Body of pancreas (tissue), 4 donors: ENCODE measurements at regions not wholly inside any gene's neighbourhood (a gene's known extent, or its start where the extent isn't known, plus 50 kb on each side); places are given as distances from the start of the nearest gene placed in this dataset.

Experiments used
- ATAC-seq: fragments of 150-250 bp; one replicate; pipeline ENCODE4 v1.9.1; 2016
- DNase-seq, 4 donors: peaks; one replicate each; pipeline ENCODE4 v3.0.0-alpha.2; 2019
- H3K27ac ChIP-seq, 4 donors: fragments of 200-600 bp; sonication (generic); 1 replicate in 3 of 4; 2 replicates in 1 of 4; pipeline versions ENCODE4 v1.5.1 to v1.6.1; 2016 to 2019; ENCODE audit warnings: mild to moderate bottlenecking in 1 of 4, mixed read lengths in 1 of 4, moderate library complexity in 1 of 4
- H3K27me3 ChIP-seq, 2 donors: fragments of 200-600 bp; sonication (generic); one replicate each; pipeline ENCODE4 v1.6.0; 2016; ENCODE audit warnings: mild to moderate bottlenecking in 1 of 2
- H3K36me3 ChIP-seq, 2 donors: fragments of 200-600 bp; sonication (generic); replicated peaks in 1 of 2; 2 replicates each; pipeline ENCODE4 v1.5.1; 2016; ENCODE audit warnings: low read depth in 2 of 2; ENCODE audit not compliant: insufficient read depth in 1 of 2
- H3K4me1 ChIP-seq: fragments of 200-600 bp; sonication (generic); one replicate; pipeline ENCODE4 v1.6.0; 2016
- H3K4me3 ChIP-seq, 2 donors: fragments of 200-600 bp; sonication (generic); 1 replicate in 1 of 2; 2 replicates in 1 of 2; pipeline ENCODE4 v1.5.1; 2016 to 2019
- H3K9me3 ChIP-seq, 3 donors: fragments of 200-600 bp; sonication (generic); 1 replicate in 2 of 3; 2 replicates in 1 of 3; pipeline ENCODE4 v1.5.1; 2016
- POLR2A ChIP-seq, 3 donors: fragments of 450-650 bp; IDR thresholded peaks; one replicate each; pipeline ENCODE4 v1.6.1; 2016; ENCODE audit warnings: antibody characterized with exemption in 3 of 3, mild to moderate bottlenecking in 2 of 3
- WGBS, 2 donors: methylation state at CpG; one replicate each; pipeline ENCODE4 v1.1.5; 2017; 5-methylcytosine and 5-hydroxymethylcytosine counted together
- intact Hi-C: fragments of 100-400 bp; cut with DNase I; formaldehyde crosslinking; loops from one replicate; pipeline ENCODE4 v1.15.1; 2023
- TF ChIP-seq, protein P1 (sequence below), 7 experiments: fragments of 450-650 bp in 4 of 7; fragments of 200-600 bp in 3 of 7; sonication (generic) in 3 of 7; IDR thresholded peaks; one replicate each; pipeline ENCODE4 v1.5.1; 2016 to 2019; ENCODE audit warnings: antibody characterized with exemption in 7 of 7

DNA sequence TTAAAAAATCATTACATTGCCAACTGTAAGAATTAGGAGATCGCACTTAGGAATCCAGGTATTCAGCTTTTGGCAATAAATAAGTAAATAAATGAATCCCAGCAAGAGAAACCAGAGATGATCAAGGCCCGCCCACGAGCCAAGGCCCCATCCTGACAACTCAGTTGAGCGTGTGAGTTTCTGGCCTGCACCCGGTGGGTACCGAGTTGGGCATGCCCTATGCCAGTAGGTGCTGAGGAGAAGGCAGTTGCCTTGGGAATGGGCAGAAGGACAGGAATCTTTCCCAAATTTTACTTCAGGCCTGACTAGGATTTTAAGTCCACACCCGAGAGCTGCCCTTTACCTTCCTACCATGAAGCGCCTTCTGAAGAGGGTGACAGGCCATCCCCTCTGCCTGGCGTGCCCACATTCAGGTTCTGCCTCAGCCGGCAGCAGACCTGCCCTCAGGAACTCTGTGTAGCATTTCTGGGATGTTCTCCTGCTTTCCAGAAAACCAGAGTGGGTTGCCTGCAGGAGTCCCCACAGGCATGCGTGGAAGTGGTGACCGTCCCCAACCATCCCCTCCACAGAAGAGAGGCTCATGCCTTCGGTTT lies 99.3 kb upstream of the ALDH1A3 start:
- Histone ChIP-seq H3K36me3 (no peaks in the 10 kb centered on the region), H3K27ac (no peak overlapping the region), H3K4me3 (no peak overlapping the region), H3K27me3 (no peaks in the 10 kb centered on the region), H3K4me1 (no peaks in the 10 kb centered on the region), H3K9me3 (no peaks in the 10 kb centered on the region)
- intact Hi-C loops, result no loop called here
- TF ChIP-seq, protein P1, sequence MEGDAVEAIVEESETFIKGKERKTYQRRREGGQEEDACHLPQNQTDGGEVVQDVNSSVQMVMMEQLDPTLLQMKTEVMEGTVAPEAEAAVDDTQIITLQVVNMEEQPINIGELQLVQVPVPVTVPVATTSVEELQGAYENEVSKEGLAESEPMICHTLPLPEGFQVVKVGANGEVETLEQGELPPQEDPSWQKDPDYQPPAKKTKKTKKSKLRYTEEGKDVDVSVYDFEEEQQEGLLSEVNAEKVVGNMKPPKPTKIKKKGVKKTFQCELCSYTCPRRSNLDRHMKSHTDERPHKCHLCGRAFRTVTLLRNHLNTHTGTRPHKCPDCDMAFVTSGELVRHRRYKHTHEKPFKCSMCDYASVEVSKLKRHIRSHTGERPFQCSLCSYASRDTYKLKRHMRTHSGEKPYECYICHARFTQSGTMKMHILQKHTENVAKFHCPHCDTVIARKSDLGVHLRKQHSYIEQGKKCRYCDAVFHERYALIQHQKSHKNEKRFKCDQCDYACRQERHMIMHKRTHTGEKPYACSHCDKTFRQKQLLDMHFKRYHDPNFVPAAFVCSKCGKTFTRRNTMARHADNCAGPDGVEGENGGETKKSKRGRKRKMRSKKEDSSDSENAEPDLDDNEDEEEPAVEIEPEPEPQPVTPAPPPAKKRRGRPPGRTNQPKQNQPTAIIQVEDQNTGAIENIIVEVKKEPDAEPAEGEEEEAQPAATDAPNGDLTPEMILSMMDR (IDR thresholded peaks at IDR 0.05), result no peak
- TF ChIP-seq POLR2A (IDR thresholded peaks at IDR 0.05), result no peak
- DNase-seq (no peak), ATAC-seq (no peak)
- 82 to 86% methylated on average over 10 to 13 of the region's 13 CpGs for WGBS, 2 donors

DNA sequence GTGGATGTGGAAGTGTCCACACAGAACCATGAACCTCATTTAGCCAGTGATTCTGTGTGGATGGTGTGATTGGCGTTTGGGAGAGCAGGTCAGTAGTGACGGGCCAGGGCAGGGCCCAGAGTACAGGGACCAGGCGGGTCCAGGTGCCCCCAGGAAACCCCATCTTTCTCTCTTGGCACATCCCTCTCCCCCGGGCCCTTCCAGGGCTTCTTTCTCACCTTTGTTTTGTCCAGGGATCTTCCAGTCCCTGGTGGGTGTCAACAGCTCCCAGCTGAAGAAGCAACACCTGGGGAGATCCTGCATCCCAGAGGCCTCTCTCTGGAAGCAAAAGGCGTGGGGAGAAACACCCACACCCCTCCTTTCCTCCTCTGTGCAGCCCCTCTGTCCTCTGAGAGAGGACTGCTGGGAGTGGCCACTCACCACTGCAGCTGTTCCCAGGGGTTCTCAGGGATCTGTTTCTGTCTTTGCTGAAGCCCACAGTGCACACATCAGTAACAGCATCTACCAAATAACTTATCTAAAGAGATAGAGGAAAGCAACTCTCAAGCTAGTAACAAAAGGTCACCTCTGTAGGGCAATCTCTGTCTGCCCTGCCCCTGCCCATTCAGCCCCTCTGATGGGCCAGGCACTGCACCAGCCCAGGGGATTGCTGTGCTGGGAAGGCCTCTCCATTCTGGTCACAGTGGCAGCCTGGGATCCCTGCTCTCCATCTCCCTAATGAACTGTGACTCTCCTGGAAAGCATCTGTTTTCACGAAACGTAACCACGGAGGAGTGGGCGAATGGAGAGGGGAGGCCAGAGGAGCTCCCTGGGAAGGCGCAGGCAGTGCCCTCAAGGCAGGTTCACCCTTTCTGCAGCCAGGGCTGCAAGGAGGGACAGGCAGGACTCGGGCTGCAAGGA lies 98.3 kb upstream of the ALDH1A3 start:
- DNase-seq (no peak), ATAC-seq (no peak)
- no peaks in the 10 kb centered on the region for H3K4me1 ChIP-seq
- H3K27ac ChIP-seq, result no peak overlapping the region
- no peak overlapping the region for H3K4me3 ChIP-seq
- no peaks in the 10 kb centered on the region for H3K36me3 ChIP-seq
- intact Hi-C loops, result no loop called here
- TF ChIP-seq, protein P1 (IDR thresholded peaks at IDR 0.05), result no peak
- TF ChIP-seq POLR2A (IDR thresholded peaks at IDR 0.05), result no peak
- H3K27me3 ChIP-seq, result no peaks in the 10 kb centered on the region
- WGBS, 2 donors, result 79 to 87% methylated on average over 10 to 11 of the region's 11 CpGs
- H3K9me3 ChIP-seq, result no peaks in the 10 kb centered on the region

DNA sequence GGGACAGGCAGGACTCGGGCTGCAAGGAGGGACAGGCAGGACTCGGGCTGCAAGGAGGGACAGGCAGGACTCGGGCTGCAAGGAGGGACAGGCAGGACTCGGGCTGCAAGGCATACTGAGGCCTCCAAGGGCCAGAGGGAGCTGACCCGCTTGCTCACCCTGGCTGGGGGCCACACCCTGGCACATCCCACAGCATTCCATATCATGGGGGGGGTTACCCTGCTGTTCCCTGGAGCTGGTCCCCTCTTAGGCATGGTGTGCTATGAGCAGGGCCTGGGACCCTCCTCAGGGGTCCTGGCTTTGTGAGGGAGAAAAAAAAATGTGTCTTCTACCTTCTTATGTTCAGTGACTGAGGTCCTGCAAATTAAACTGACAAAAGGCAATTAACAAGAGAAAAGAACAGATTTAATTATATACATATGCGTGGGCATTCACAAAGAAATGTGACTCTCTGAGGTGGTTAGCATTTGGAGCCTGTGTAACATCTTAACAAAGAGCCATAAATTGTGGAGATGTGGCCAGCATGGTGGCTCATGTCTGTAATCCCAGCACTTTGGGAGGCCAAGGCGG lies 97.6 kb upstream of the ALDH1A3 start:
- Histone ChIP-seq H3K9me3 (no peaks in the 10 kb centered on the region), H3K36me3 (no peaks in the 10 kb centered on the region), H3K27me3 (no peaks in the 10 kb centered on the region), H3K4me1 (no peaks in the 10 kb centered on the region), H3K27ac (no peak overlapping the region), H3K4me3 (no peak overlapping the region)
- TF ChIP-seq, protein P1 (IDR thresholded peaks at IDR 0.05), result no peak
- TF ChIP-seq POLR2A (IDR thresholded peaks at IDR 0.05), result no peak
- WGBS, 2 donors, result 83 to 88% methylated on average over 4 to 7 of the region's 7 CpGs
- intact Hi-C loops, result no loop called here
- DNase-seq (no peak), ATAC-seq (no peak)

DNA sequence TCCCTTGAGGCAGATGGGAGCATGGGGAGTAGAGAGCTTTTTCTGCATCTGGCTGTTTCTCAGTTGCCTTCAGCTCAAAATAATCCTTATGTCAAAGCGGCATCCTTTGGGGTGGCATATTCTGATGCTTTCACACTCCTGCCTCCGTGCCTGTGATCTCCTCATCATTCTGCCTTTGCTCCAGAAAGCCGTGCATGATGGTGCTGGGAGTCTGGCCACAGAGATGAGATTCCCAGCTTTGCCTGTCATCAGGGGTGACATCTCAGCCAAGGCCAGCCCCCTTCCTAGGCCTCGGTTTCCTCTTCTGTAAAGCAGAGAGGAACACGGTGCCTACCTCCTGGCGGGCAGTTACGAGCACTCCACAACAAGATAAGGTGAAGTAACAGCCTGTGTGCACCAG lies 96.3 kb upstream of the ALDH1A3 start:
- H3K4me1 ChIP-seq, result no peaks in the 10 kb centered on the region
- H3K9me3 ChIP-seq, result no peaks in the 10 kb centered on the region
- no peaks in the 10 kb centered on the region for H3K36me3 ChIP-seq
- 71 to 83% methylated on average over 6 to 7 of the region's 7 CpGs for WGBS, 2 donors
- intact Hi-C loops, result no loop called here
- no peak overlapping the region for H3K4me3 ChIP-seq
- no peak overlapping the region for H3K27ac ChIP-seq
- TF ChIP-seq, protein P1 (IDR thresholded peaks at IDR 0.05), result no peak
- TF ChIP-seq POLR2A (IDR thresholded peaks at IDR 0.05), result no peak
- H3K27me3 ChIP-seq, result no peaks in the 10 kb centered on the region
- no peak for DNase-seq
- no peak for ATAC-seq
